H1 (cell line): ENCODE measurements at regions not wholly inside any gene's neighbourhood (a gene's known extent, or its start where the extent isn't known, plus 50 kb on each side); places are given as distances from the start of the nearest gene placed in this dataset.

ENCODE experiments used
- CTCF ChIA-PET: fragments of 300-600 bp; sonication (Branson Sonifier 250); formaldehyde crosslinking; loops from one replicate; lab custom pipeline; 2021; ENCODE audit not compliant: partially characterized antibody; lab: Charles Lee
- POLR2A ChIA-PET: fragments of 300-600 bp; sonication (Branson Sonifier 250); formaldehyde crosslinking; loops from one replicate; lab custom pipeline; 2021; ENCODE audit warnings: inconsistent platforms; ENCODE audit not compliant: partially characterized antibody; lab: Charles Lee
- DNase-seq, 2 experiments: peaks; one replicate each; pipeline versions ENCODE4 v3.0.0 to v3.0.0-alpha.2; 2010 to 2022; ENCODE audit warnings: low spot score in 2 of 2, low read depth in 1 of 2, mixed read lengths in 1 of 2
- FAIRE-seq: peaks from 2 replicates; lab custom pipeline; 2011; peaks lifted over from hg19 to GRCh38; lab: Jason Lieb, UNC
- H2AFZ ChIP-seq: 2 replicates; pipeline ENCODE4 v1.8.1; 2012; ENCODE audit warnings: low read length, inconsistent platforms
- H2AK5ac ChIP-seq: 2 replicates; pipeline ENCODE4 v1.6.1; 2013; ENCODE audit warnings: low read depth, low read length
- H2BK120ac ChIP-seq: replicated peaks from 2 replicates; pipeline ENCODE3; 2013; ENCODE audit warnings: low read depth, low read length, inconsistent platforms
- H2BK12ac ChIP-seq: 2 replicates; pipeline ENCODE4 v1.6.1; 2013; ENCODE audit warnings: low read depth, low read length
- H2BK15ac ChIP-seq: 2 replicates; pipeline ENCODE4 v1.6.1; 2013; ENCODE audit warnings: low read length
- H2BK20ac ChIP-seq: 2 replicates; pipeline ENCODE4 v1.6.1; 2013; ENCODE audit warnings: low read length
- H2BK5ac ChIP-seq: 2 replicates; pipeline ENCODE4 v1.6.1; 2013; ENCODE audit warnings: low read depth, low read length
- H3K14ac ChIP-seq: 2 replicates; pipeline ENCODE4 v1.6.1; 2013; ENCODE audit warnings: inconsistent platforms; ENCODE audit not compliant: insufficient read length
- H3K18ac ChIP-seq: 2 replicates; pipeline ENCODE4 v1.6.1; 2013; ENCODE audit warnings: low read length; ENCODE audit errors: extremely low read depth
- H3K23ac ChIP-seq: 2 replicates; pipeline ENCODE4 v1.6.1; 2013; ENCODE audit warnings: inconsistent platforms; ENCODE audit not compliant: insufficient read length
- H3K23me2 ChIP-seq: 2 replicates; pipeline ENCODE4 v1.6.1; 2013; ENCODE audit warnings: low read depth, low read length
- H3K27ac ChIP-seq: 2 replicates; pipeline ENCODE4 v1.6.1; 2011; ENCODE audit warnings: low read depth, low read length, inconsistent platforms
- H3K27me3 ChIP-seq, 4 experiments: replicated peaks in 1 of 4; 1 replicate in 1 of 4; 2 replicates in 3 of 4; pipeline versions ENCODE4 v1.6.1 to v1.8.1; 2011 to 2013; ENCODE audit warnings: low read length in 3 of 4, mild to moderate bottlenecking in 3 of 4, inconsistent platforms in 2 of 4, mixed read lengths in 2 of 4, moderate library complexity in 1 of 4; ENCODE audit not compliant: control insufficient read depth in 3 of 4, insufficient read depth in 3 of 4; ENCODE audit errors: extremely low read depth in 1 of 4
- H3K36me3 ChIP-seq, 4 experiments: 2 replicates each; pipeline versions ENCODE4 v1.6.1 to v1.8.1; 2011 to 2013; ENCODE audit warnings: mild to moderate bottlenecking in 4 of 4, low read length in 3 of 4, moderate library complexity in 2 of 4, control low read depth in 1 of 4, inconsistent platforms in 1 of 4; ENCODE audit not compliant: insufficient read depth in 4 of 4, control insufficient read depth in 2 of 4
- H3K4ac ChIP-seq: replicated peaks from 2 replicates; pipeline ENCODE3; 2013; ENCODE audit warnings: low read length, low read depth, mixed read lengths, inconsistent platforms; ENCODE audit not compliant: insufficient read length
- H3K4me1 ChIP-seq, 4 experiments: replicated peaks in 1 of 4; 1 replicate in 1 of 4; 2 replicates in 3 of 4; pipeline versions ENCODE4 v1.6.1 to v1.8.1; 2011 to 2013; ENCODE audit warnings: low read length in 3 of 4, inconsistent platforms in 2 of 4, mixed read lengths in 1 of 4; ENCODE audit not compliant: insufficient read depth in 4 of 4, control insufficient read depth in 3 of 4
- H3K4me2 ChIP-seq, 2 experiments: 2 replicates each; pipeline versions ENCODE4 v1.6.1 to v1.8.1; 2011 to 2013; ENCODE audit warnings: low read depth in 2 of 2, low read length in 2 of 2, control low read depth in 1 of 2, inconsistent platforms in 1 of 2, mild to moderate bottlenecking in 1 of 2; ENCODE audit not compliant: insufficient read depth in 1 of 2
- H3K4me3 ChIP-seq, 4 experiments: fragments of 200-600, 300-600 bp in 1 of 4; sonication (generic), shearing (Covaris generic), sonication (Bioruptor Twin) in 1 of 4; 2 replicates each; pipeline versions ENCODE4 v1.5.1 to v1.8.1; 2011 to 2016; ENCODE audit warnings: low read length in 4 of 4, low read depth in 3 of 4, control low read depth in 2 of 4, inconsistent platforms in 2 of 4, mild to moderate bottlenecking in 2 of 4, mixed read lengths in 1 of 4, moderate library complexity in 1 of 4; ENCODE audit not compliant: insufficient read depth in 2 of 4; ENCODE audit errors: extremely low read depth in 1 of 4
- H3K56ac ChIP-seq: replicated peaks from 2 replicates; pipeline ENCODE3; 2013; ENCODE audit warnings: low read depth, mild to moderate bottlenecking, mixed read lengths, low read length, inconsistent platforms; ENCODE audit not compliant: insufficient read length
- H3K79me1 ChIP-seq: 2 replicates; pipeline ENCODE4 v1.6.1; 2013; ENCODE audit warnings: low read depth, low read length, control low read depth
- H3K79me2 ChIP-seq, 2 experiments: 2 replicates each; pipeline versions ENCODE4 v1.6.1 to v1.8.1; 2012 to 2013; ENCODE audit warnings: low read length in 2 of 2, mild to moderate bottlenecking in 2 of 2, inconsistent platforms in 1 of 2; ENCODE audit not compliant: insufficient read depth in 2 of 2, control insufficient read depth in 1 of 2
- H3K9ac ChIP-seq, 4 experiments: replicated peaks in 1 of 4; 1 replicate in 1 of 4; 2 replicates in 3 of 4; pipeline versions ENCODE4 v1.6.1 to v1.8.1; 2011 to 2013; ENCODE audit warnings: low read depth in 3 of 4, low read length in 3 of 4, control low read depth in 2 of 4, mild to moderate bottlenecking in 2 of 4, moderate library complexity in 2 of 4, inconsistent platforms in 1 of 4; ENCODE audit errors: extremely low read depth in 1 of 4
- H3K9me3 ChIP-seq, 2 experiments: 2 replicates each; pipeline versions ENCODE4 v1.6.1 to v1.8.1; 2012 to 2013; ENCODE audit warnings: mild to moderate bottlenecking in 2 of 2, moderate library complexity in 2 of 2, control low read depth in 1 of 2, inconsistent platforms in 1 of 2, low read depth in 1 of 2, low read length in 1 of 2, mixed read lengths in 1 of 2; ENCODE audit not compliant: insufficient read depth in 2 of 2
- H4K20me1 ChIP-seq, 2 experiments: replicated peaks in 1 of 2; 2 replicates each; pipeline versions ENCODE3 to v1.8.1; 2011 to 2013; ENCODE audit warnings: inconsistent platforms in 2 of 2, low read length in 2 of 2, mild to moderate bottlenecking in 1 of 2; ENCODE audit not compliant: insufficient read depth in 2 of 2, control insufficient read depth in 1 of 2
- H4K5ac ChIP-seq: 2 replicates; pipeline ENCODE4 v1.6.1; 2013; ENCODE audit warnings: low read length, low read depth, mixed read lengths, inconsistent platforms; ENCODE audit not compliant: insufficient read length
- H4K8ac ChIP-seq: 2 replicates; pipeline ENCODE4 v1.8.0; 2013; ENCODE audit warnings: mild to moderate bottlenecking, moderate library complexity, low read length, inconsistent platforms; ENCODE audit not compliant: insufficient read depth; ENCODE audit errors: extremely low read depth
- H4K91ac ChIP-seq: replicated peaks from 2 replicates; pipeline ENCODE3; 2013; ENCODE audit warnings: low read length, mixed read lengths, inconsistent platforms; ENCODE audit not compliant: insufficient read length
- ATF2 ChIP-seq: IDR thresholded peaks from 2 replicates; pipeline ENCODE4 v1.6.1; 2012; ENCODE audit warnings: low read length, inconsistent platforms
- CBX5 ChIP-seq: fragments of 300-800, 300-1000 bp; sonication (generic); IDR thresholded peaks from 2 replicates; pipeline ENCODE4 v1.7.1; 2016; ENCODE audit warnings: antibody characterized with exemption, low read length, low read depth
- CTBP2 ChIP-seq: IDR thresholded peaks from 2 replicates; pipeline ENCODE4 v1.7.0; 2011; ENCODE audit warnings: borderline replicate concordance, mild to moderate bottlenecking, moderate library complexity, mixed read lengths, low read length; ENCODE audit not compliant: insufficient read depth, insufficient read length
- EZH2 ChIP-seq: fragments of 200-600 bp; sonication (generic); IDR thresholded peaks from 2 replicates; pipeline ENCODE4 v1.7.1; 2012; ENCODE audit warnings: low read depth, mild to moderate bottlenecking, moderate library complexity, low read length, inconsistent platforms; ENCODE audit not compliant: severe bottlenecking
- FOSL1 ChIP-seq: IDR thresholded peaks from 2 replicates; pipeline ENCODE4 v1.6.1; 2011; ENCODE audit warnings: mild to moderate bottlenecking, low read depth, low read length, moderate library complexity; ENCODE audit not compliant: insufficient read depth
- GABPA ChIP-seq: IDR thresholded peaks from 2 replicates; pipeline ENCODE4 v1.6.1; 2011; ENCODE audit warnings: mild to moderate bottlenecking, low read length, moderate library complexity, borderline replicate concordance; ENCODE audit not compliant: insufficient read depth
- JUND ChIP-seq: IDR thresholded peaks from 2 replicates; pipeline ENCODE4 v1.6.1; 2011; ENCODE audit warnings: mild to moderate bottlenecking, improper control_type of control experiment, low read length
- PHF8 ChIP-seq: fragments of 200-600 bp; sonication (generic); conservative IDR thresholded peaks from 2 replicates; pipeline ENCODE4 v1.7.1; 2012; ENCODE audit warnings: low read depth, mild to moderate bottlenecking, inconsistent platforms, low read length, moderate library complexity
- POLR2AphosphoS5 ChIP-seq: IDR thresholded peaks from 2 replicates; pipeline ENCODE4 v1.6.1; 2011; ENCODE audit warnings: low read depth, low read length
- RNF2 ChIP-seq: fragments of 200-900, 300-1000 bp; sonication (generic); IDR thresholded peaks from 2 replicates; pipeline ENCODE4 v1.7.1; 2016; ENCODE audit warnings: borderline replicate concordance, low read depth, mild to moderate bottlenecking, antibody characterized with exemption, low read length; ENCODE audit not compliant: poor library complexity, severe bottlenecking; ENCODE audit errors: missing control alignments
- RXRA ChIP-seq: IDR thresholded peaks from 2 replicates; pipeline ENCODE4 v1.6.1; 2011; ENCODE audit warnings: low read depth, mild to moderate bottlenecking, low read length, moderate library complexity; ENCODE audit not compliant: insufficient read depth
- YY1 ChIP-seq: IDR thresholded peaks from 2 replicates; pipeline ENCODE4 v1.6.1; 2011; ENCODE audit warnings: low read depth, mild to moderate bottlenecking, low read length
- WGBS, 2 experiments: shearing (Covaris generic) in 1 of 2; methylation state at CpG; one replicate each; pipeline versions ENCODE4 v1.1.6 to v1.1.7; 2013 to 2015; ENCODE audit warnings: low lambda C conversion rate in 2 of 2, mixed read lengths in 2 of 2, inconsistent platforms in 1 of 2, low coverage in 1 of 2, missing lambda C conversion rate in 1 of 2; ENCODE audit not compliant: insufficient replicate concordance in 2 of 2, insufficient coverage in 1 of 2, insufficient read length in 1 of 2; ENCODE audit errors: extremely low coverage in 1 of 2, missing lambda C conversion rate in 1 of 2; 5-methylcytosine and 5-hydroxymethylcytosine counted together

DNA sequence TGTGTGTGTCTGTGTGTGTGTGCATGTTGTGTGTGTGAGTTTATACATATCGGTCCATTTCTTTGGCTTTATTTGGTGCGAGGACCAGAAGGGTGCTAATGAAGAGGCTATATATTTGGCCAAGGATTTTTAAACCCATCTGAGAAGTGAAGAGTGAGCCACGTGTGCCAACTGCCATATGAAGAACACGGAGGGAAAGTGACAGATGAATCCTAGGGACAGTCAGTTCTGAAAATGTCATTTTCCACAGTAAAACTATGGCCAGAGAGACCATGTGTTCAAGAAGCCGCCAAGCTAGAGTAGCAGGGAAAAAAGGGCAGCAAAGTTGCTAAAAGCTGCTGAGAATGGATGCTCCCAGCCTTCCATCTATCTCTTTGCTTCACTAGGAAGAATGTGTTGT is 297.3 kb upstream of the LMCD1 start:
- H2BK120ac ChIP-seq: no peak overlapping the region
- H3K56ac ChIP-seq: no peak overlapping the region
- H3K27me3 ChIP-seq: peaks cover 0 to 1% (median 0%) of the 10 kb centered on the region in 4 experiments; a peak in 1 of 7 replicates
- TF ChIP-seq ATF2 (no peak), GABPA (no peak), RXRA (no peak), FOSL1 (no peak), CTBP2 (no peak), YY1 (no peak), CBX5 (no peak), JUND (no peak), RNF2 (no peak), POLR2AphosphoS5 (no peak), EZH2 (no peak), PHF8 (no peak)
- TF ChIP-seq, all 59 proteins: peak for 0
- no peak overlapping the region for H2AFZ ChIP-seq
- H4K8ac ChIP-seq: no peak overlapping the region
- no peak overlapping the region for H2BK15ac ChIP-seq
- no peak overlapping the region for H2BK12ac ChIP-seq
- H3K27ac ChIP-seq: no peak overlapping the region
- H2BK20ac ChIP-seq: no peak overlapping the region
- H4K20me1 ChIP-seq: no peaks in the 10 kb centered on the region
- 79% methylated on average over 5 of the region's 5 CpGs; no CpG with 5 or more reads in 1 of the 2 experiments for WGBS, 2 experiments
- H3K79me1 ChIP-seq: no peaks in the 10 kb centered on the region
- no peak for FAIRE-seq
- no peak for DNase-seq
- H3K79me2 ChIP-seq: no peaks in the 10 kb centered on the region
- no peaks in the 10 kb centered on the region; a peak in 1 of 8 replicates for H3K36me3 ChIP-seq
- ChIA-PET POLR2A (no interaction called here), CTCF (no interaction called here)
- H3K18ac ChIP-seq: no peak overlapping the region
- no peaks in the 10 kb centered on the region for H3K9me3 ChIP-seq
- H3K4ac ChIP-seq: no peak overlapping the region
- no peak overlapping the region for H3K4me3 ChIP-seq
- H4K5ac ChIP-seq: no peak overlapping the region
- H3K23ac ChIP-seq: no peak overlapping the region
- H3K9ac ChIP-seq: no peak overlapping the region
- H2BK5ac ChIP-seq: no peak overlapping the region
- no peaks in the 10 kb centered on the region for H3K23me2 ChIP-seq
- no peak overlapping the region for H4K91ac ChIP-seq
- H3K4me2 ChIP-seq: no peak overlapping the region
- H3K14ac ChIP-seq: no peak overlapping the region
- H2AK5ac ChIP-seq: no peak overlapping the region
- H3K4me1 ChIP-seq: 0 out of 7 replicates have a peak, but pooled peaks cover 0 to 2% (median 0%) of the 10 kb centered on the region in 4 experiments
